MV-4-11 (cell line): ENCODE measurements at regions not wholly inside any gene's neighbourhood (a gene's known extent, or its start where the extent isn't known, plus 50 kb on each side); places are given as distances from the start of the nearest gene placed in this dataset.
"Not testable (repeated sequence)": the region's sequence is repeated elsewhere in the genome, so short reads cannot be mapped to it uniquely, and the experiment has no call there.

Experiments
- DNase-seq: peaks from one replicate; lab custom pipeline; 2025; lab: John Stamatoyannopoulos, UW

GRCh38 chr3:152891678-152892077 lies 56.7 kb downstream of the P2RY1 start:
- no peak for DNase-seq

GRCh38 chr3:152892446-152892845 lies 57.5 kb downstream of the P2RY1 start:
- no peak for DNase-seq

- no peak for DNase-seq
Measured at GRCh38 chr3:152893647-152894046, 58.7 kb downstream of the P2RY1 start.

- DNase-seq = no peak
Measured at GRCh38 chr3:152899306-152899705, 64.4 kb downstream of the P2RY1 start.

- peak; percentile 74 for DNase-seq
Measured at GRCh38 chr3:152902141-152902669, 67.3 kb downstream of the P2RY1 start.

GRCh38 chr3:152905631-152906030 lies 70.7 kb downstream of the P2RY1 start:
- no peak for DNase-seq

- no peak for DNase-seq
Measured at GRCh38 chr3:152909180-152909883, 74.4 kb downstream of the P2RY1 start.

- DNase-seq = no peak
Measured at GRCh38 chr3:152910211-152910610, 75.3 kb downstream of the P2RY1 start.

- no peak for DNase-seq
Measured at GRCh38 chr3:152910966-152911365, 76.0 kb downstream of the P2RY1 start.

- DNase-seq = not testable (repeated sequence)
Measured at GRCh38 chr3:152914743-152915142, 79.8 kb downstream of the P2RY1 start.

- no peak for DNase-seq
Measured at GRCh38 chr3:152915695-152916094, 80.8 kb downstream of the P2RY1 start.

GRCh38 chr3:152916753-152917279 lies 81.9 kb downstream of the P2RY1 start:
- no peak for DNase-seq

- DNase-seq = no peak
Measured at GRCh38 chr3:152921351-152921750, 86.4 kb downstream of the P2RY1 start.

- DNase-seq = no peak
Measured at GRCh38 chr3:152922554-152922953, 87.6 kb downstream of the P2RY1 start.

GRCh38 chr3:152927131-152927530 lies 92.2 kb downstream of the P2RY1 start:
- no peak for DNase-seq

GRCh38 chr3:152930516-152930915 lies 95.6 kb downstream of the P2RY1 start:
- DNase-seq = no peak

- no peak for DNase-seq
Measured at GRCh38 chr3:152937234-152937633, 102.3 kb downstream of the P2RY1 start.

GRCh38 chr3:152938974-152939636 lies 104.2 kb downstream of the P2RY1 start:
- no peak for DNase-seq

GRCh38 chr3:152941859-152942258 lies 106.9 kb downstream of the P2RY1 start:
- DNase-seq = no peak

- no peak for DNase-seq
Measured at GRCh38 chr3:152942366-152942765, 107.4 kb downstream of the P2RY1 start.

- no peak for DNase-seq
Measured at GRCh38 chr3:152943645-152944044, 108.7 kb downstream of the P2RY1 start.

- no peak for DNase-seq
Measured at GRCh38 chr3:152944671-152945070, 109.7 kb downstream of the P2RY1 start.

- DNase-seq = no peak
Measured at GRCh38 chr3:152945556-152945955, 110.6 kb downstream of the P2RY1 start.
